CD4-positive, alpha-beta T cell (primary cell): ENCODE measurements at regions not wholly inside any gene's neighbourhood (a gene's known extent, or its start where the extent isn't known, plus 50 kb on each side); places are given as distances from the start of the nearest gene placed in this dataset.

Experiments
- ATAC-seq: fragments of 200-7000 bp; cut with Tn5 transposase; one replicate; pipeline ENCODE4 v1.10.0; 2022; ENCODE audit warnings: mild to moderate bottlenecking; ENCODE audit not compliant: poor library complexity
- CTCF ChIA-PET: fragments of 350-600 bp; sonication (Branson Sonifier 250); formaldehyde crosslinking; loops from one replicate; lab custom pipeline; 2021; ENCODE audit warnings: antibody characterized with exemption, inconsistent platforms; lab: Charles Lee
- POLR2A ChIA-PET: fragments of 350-600 bp; sonication (Branson Sonifier 250); formaldehyde crosslinking; loops from one replicate; lab custom pipeline; 2021; ENCODE audit warnings: antibody characterized with exemption, inconsistent platforms; lab: Charles Lee
- DNase-seq, 14 experiments: peaks; one replicate each; pipeline ENCODE4 v3.0.0-alpha.2; 2013 to 2020; ENCODE audit warnings: mixed read lengths in 2 of 14
- H3K27ac ChIP-seq, 2 donors: one replicate each; pipeline versions ENCODE4 v1.5.1 to v1.7.0; 2013; ENCODE audit warnings: low read length in 2 of 2, low read depth in 1 of 2, mild to moderate bottlenecking in 1 of 2
- H3K27me3 ChIP-seq, 2 experiments: 1 replicate in 1 of 2; 2 replicates in 1 of 2; pipeline versions ENCODE4 v1.6.1 to v1.7.0; 2013; ENCODE audit warnings: low read length in 2 of 2, control low read depth in 1 of 2, mild to moderate bottlenecking in 1 of 2, moderate library complexity in 1 of 2; ENCODE audit not compliant: insufficient read depth in 2 of 2, control insufficient read depth in 1 of 2
- H3K36me3 ChIP-seq: one replicate; pipeline ENCODE4 v1.6.1; 2013; ENCODE audit warnings: low read length, control low read depth; ENCODE audit not compliant: insufficient read depth
- H3K4me1 ChIP-seq: one replicate; pipeline ENCODE4 v1.6.1; 2013; ENCODE audit warnings: low read length, control low read depth; ENCODE audit not compliant: insufficient read depth
- H3K4me3 ChIP-seq: one replicate; pipeline ENCODE4 v1.5.1; 2013; ENCODE audit warnings: mild to moderate bottlenecking, low read length, moderate library complexity
- H3K9me3 ChIP-seq, 2 experiments: 1 replicate in 1 of 2; 2 replicates in 1 of 2; pipeline versions ENCODE4 v1.6.1 to v1.7.0; 2013; ENCODE audit warnings: low read length in 2 of 2, mild to moderate bottlenecking in 2 of 2, control low read depth in 1 of 2, moderate library complexity in 1 of 2; ENCODE audit not compliant: control insufficient read depth in 1 of 2, insufficient read depth in 1 of 2
- H3K27ac Mint-ChIP-seq: one replicate; pipeline ENCODE4 v1.8.0; 2020; ENCODE audit warnings: mixed read lengths
- H3K27me3 Mint-ChIP-seq: one replicate; pipeline ENCODE4 v1.8.0; 2021; ENCODE audit warnings: mixed read lengths
- H3K36me3 Mint-ChIP-seq: one replicate; pipeline ENCODE4 v1.8.0; 2021; ENCODE audit warnings: low read depth, mixed read lengths
- H3K4me1 Mint-ChIP-seq: one replicate; pipeline ENCODE4 v1.8.0; 2021; ENCODE audit warnings: low read depth, mixed read lengths
- H3K4me3 Mint-ChIP-seq: one replicate; pipeline ENCODE4 v1.8.0; 2020; ENCODE audit warnings: mild to moderate bottlenecking, mixed read lengths
- H3K9me3 Mint-ChIP-seq: one replicate; pipeline ENCODE4 v1.8.0; 2020; ENCODE audit warnings: mixed read lengths
- intact Hi-C, 2 experiments: fragments of 100-400 bp; cut with DNase I in 1 of 2; cut with micrococcal nuclease in 1 of 2; formaldehyde crosslinking; loops; one replicate each; pipeline versions ENCODE4 v1.15.1 to v1.9.0; 2023 to 2025; cut with DNase I, micrococcal nuclease
- TF ChIP-seq, protein P1 (sequence below): fragments of 200-600 bp; IDR thresholded peaks from one replicate; pipeline ENCODE4 v1.8.0; 2022; ENCODE audit warnings: antibody characterized with exemption, mild to moderate bottlenecking

DNA sequence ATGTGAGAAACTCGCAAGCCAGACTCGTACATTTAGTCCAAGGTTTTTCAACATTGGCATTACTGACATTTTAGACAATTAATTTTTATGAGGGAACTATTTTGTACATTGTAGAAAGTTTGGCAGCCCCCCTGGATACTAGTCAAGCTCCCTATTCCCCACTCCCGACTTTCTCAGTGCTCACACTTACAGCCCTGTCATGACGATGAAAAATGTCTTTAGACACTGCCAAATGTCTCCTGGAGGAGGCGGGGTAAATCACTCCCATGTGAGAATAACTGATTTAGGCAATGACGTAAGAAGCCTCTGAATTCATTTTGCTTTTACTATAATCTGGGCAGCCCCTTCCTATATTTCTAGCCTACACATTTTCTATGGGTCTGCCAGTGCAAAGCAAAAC, 535.8 kb upstream of the KLHL1 start:
- no peak overlapping the region for H3K4me3 Mint-ChIP-seq
- TF ChIP-seq, protein P1, sequence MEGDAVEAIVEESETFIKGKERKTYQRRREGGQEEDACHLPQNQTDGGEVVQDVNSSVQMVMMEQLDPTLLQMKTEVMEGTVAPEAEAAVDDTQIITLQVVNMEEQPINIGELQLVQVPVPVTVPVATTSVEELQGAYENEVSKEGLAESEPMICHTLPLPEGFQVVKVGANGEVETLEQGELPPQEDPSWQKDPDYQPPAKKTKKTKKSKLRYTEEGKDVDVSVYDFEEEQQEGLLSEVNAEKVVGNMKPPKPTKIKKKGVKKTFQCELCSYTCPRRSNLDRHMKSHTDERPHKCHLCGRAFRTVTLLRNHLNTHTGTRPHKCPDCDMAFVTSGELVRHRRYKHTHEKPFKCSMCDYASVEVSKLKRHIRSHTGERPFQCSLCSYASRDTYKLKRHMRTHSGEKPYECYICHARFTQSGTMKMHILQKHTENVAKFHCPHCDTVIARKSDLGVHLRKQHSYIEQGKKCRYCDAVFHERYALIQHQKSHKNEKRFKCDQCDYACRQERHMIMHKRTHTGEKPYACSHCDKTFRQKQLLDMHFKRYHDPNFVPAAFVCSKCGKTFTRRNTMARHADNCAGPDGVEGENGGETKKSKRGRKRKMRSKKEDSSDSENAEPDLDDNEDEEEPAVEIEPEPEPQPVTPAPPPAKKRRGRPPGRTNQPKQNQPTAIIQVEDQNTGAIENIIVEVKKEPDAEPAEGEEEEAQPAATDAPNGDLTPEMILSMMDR, result no peak
- Histone ChIP-seq H3K27me3 (no peaks in the 10 kb centered on the region), H3K36me3 (no peaks in the 10 kb centered on the region), H3K27ac (no peak overlapping the region), H3K9me3 (no peaks in the 10 kb centered on the region), H3K4me1 (no peaks in the 10 kb centered on the region), H3K4me3 (no peak overlapping the region)
- H3K9me3 Mint-ChIP-seq, result no peaks in the 10 kb centered on the region
- no peaks in the 10 kb centered on the region for H3K27me3 Mint-ChIP-seq
- intact Hi-C loops, result no loop called here
- H3K27ac Mint-ChIP-seq, result no peak overlapping the region
- no peak for ATAC-seq
- no peaks in the 10 kb centered on the region for H3K4me1 Mint-ChIP-seq
- DNase-seq, result no peak
- ChIA-PET CTCF (no interaction called here), POLR2A (no interaction called here)
- no peaks in the 10 kb centered on the region for H3K36me3 Mint-ChIP-seq

DNA sequence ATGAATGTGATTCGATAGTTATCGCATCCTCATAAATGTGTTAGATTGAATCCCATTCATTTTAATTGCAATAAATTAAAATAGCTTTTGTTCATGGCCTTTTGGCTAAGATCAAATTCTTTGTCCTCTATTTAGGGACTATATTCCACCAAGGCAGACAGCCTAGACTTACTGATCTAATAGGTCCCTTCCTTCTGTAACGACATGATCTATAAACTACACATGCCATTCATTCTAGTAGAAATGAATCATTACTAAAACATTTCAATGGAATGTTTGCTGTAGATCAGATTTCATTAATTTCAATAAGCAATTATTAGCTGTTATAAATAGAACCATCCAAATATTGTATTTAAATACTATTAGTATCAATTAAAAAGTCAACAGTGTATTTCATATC, 526.6 kb upstream of the KLHL1 start:
- Mint-ChIP-seq H3K4me1 (no peaks in the 10 kb centered on the region), H3K36me3 (no peaks in the 10 kb centered on the region), H3K27me3 (no peaks in the 10 kb centered on the region), H3K4me3 (no peak overlapping the region), H3K27ac (no peak overlapping the region), H3K9me3 (no peaks in the 10 kb centered on the region)
- Histone ChIP-seq H3K4me3 (no peak overlapping the region), H3K36me3 (no peaks in the 10 kb centered on the region), H3K4me1 (no peaks in the 10 kb centered on the region), H3K27ac (no peak overlapping the region), H3K27me3 (no peaks in the 10 kb centered on the region), H3K9me3 (peaks cover 0 to 4% of the 10 kb centered on the region in 2 experiments)
- TF ChIP-seq, protein P1, result no peak
- ChIA-PET POLR2A (no interaction called here), CTCF (interaction anchor here (0.6 kb wide), 1 partner anchor 87 kb away, joined by 3 read pairs; no protein-coding TSS in a partner anchor)
- ATAC-seq, result no peak
- no peak for DNase-seq
- intact Hi-C loops, result no loop called here

DNA sequence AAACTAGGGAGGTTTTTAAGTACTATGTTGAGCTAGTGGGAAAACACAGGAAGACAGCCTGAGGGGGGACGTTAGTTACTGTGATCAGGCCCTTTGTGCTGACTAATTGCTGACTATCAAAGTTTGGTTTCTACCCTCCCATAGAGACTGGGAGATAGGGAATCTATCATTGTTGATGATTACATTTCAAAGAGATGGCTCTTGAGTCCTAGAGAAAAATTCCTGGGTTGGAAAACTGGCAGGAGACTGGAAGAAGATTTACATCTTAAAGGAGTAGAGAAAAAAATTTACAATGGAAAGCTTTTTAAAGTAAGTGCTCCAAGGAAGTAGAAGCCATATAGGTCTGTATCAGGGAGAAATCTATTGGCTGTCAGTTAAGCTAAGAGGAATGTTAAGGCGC, 522.0 kb upstream of the KLHL1 start:
- Mint-ChIP-seq H3K9me3 (no peaks in the 10 kb centered on the region), H3K4me1 (no peaks in the 10 kb centered on the region), H3K27me3 (no peaks in the 10 kb centered on the region), H3K36me3 (no peaks in the 10 kb centered on the region), H3K27ac (no peak overlapping the region), H3K4me3 (no peak overlapping the region)
- TF ChIP-seq, protein P1, result no peak
- DNase-seq (no peak), ATAC-seq (no peak)
- no peaks in the 10 kb centered on the region for H3K36me3 ChIP-seq
- H3K4me3 ChIP-seq, result no peak overlapping the region
- no peaks in the 10 kb centered on the region for H3K4me1 ChIP-seq
- no peaks in the 10 kb centered on the region for H3K27me3 ChIP-seq
- peaks cover 0 to 4% of the 10 kb centered on the region in 2 experiments for H3K9me3 ChIP-seq
- intact Hi-C loops, result no loop called here
- no peak overlapping the region for H3K27ac ChIP-seq
- CTCF ChIA-PET, result no interaction called here
- POLR2A ChIA-PET, result no interaction called here
